Breast epithelium (tissue), 4 donors: ENCODE measurements at regions not wholly inside any gene's neighbourhood (a gene's known extent, or its start where the extent isn't known, plus 50 kb on each side); places are given as distances from the start of the nearest gene placed in this dataset.

ENCODE experiments used
- DNase-seq, 2 donors: peaks; one replicate each; pipeline ENCODE4 v3.0.0-alpha.2; 2019; ENCODE audit warnings: low spot score in 2 of 2
- H3K27ac ChIP-seq, 2 donors: fragments of 200-600 bp; sonication (generic) in 1 of 2; one replicate each; pipeline ENCODE4 v1.5.1; 2016 to 2019; ENCODE audit warnings: mild to moderate bottlenecking in 1 of 2
- H3K27me3 ChIP-seq, 2 donors: fragments of 200-600 bp; sonication (generic) in 1 of 2; one replicate each; pipeline versions ENCODE4 v1.5.1 to v1.6.0; 2017 to 2019; ENCODE audit warnings: control low read depth in 1 of 2, mild to moderate bottlenecking in 1 of 2
- H3K36me3 ChIP-seq: fragments of 200-600 bp; one replicate; pipeline ENCODE4 v1.5.1; 2019
- H3K4me1 ChIP-seq, 2 donors: fragments of 200-600 bp; sonication (generic); one replicate each; pipeline ENCODE4 v1.5.1; 2016 to 2019; ENCODE audit warnings: control low read depth in 1 of 2
- H3K4me3 ChIP-seq, 3 donors: fragments of 200-600 bp; sonication (generic); 1 replicate in 2 of 3; 2 replicates in 1 of 3; pipeline ENCODE4 v1.5.1; 2016 to 2019; ENCODE audit warnings: mild to moderate bottlenecking in 3 of 3, moderate library complexity in 2 of 3
- H3K9me3 ChIP-seq, 2 donors: fragments of 200-600 bp; sonication (generic) in 1 of 2; one replicate each; pipeline ENCODE4 v1.5.1; 2016 to 2019; ENCODE audit warnings: control low read depth in 1 of 2
- CTCF ChIP-seq, 3 donors: fragments of 450-650 bp; IDR thresholded peaks; one replicate each; pipeline ENCODE4 v1.5.1; 2016 to 2017; ENCODE audit warnings: antibody characterized with exemption in 3 of 3, mild to moderate bottlenecking in 3 of 3, moderate library complexity in 3 of 3
- POLR2A ChIP-seq: fragments of 450-650 bp; IDR thresholded peaks from one replicate; pipeline ENCODE4 v1.6.1; 2016; ENCODE audit warnings: antibody characterized with exemption, mild to moderate bottlenecking, moderate library complexity
- POLR2AphosphoS5 ChIP-seq, 3 donors: sonication (generic); formaldehyde crosslinking; IDR thresholded peaks; one replicate each; pipeline ENCODE4 v1.6.1; 2017; ENCODE audit warnings: antibody characterized with exemption in 3 of 3
- intact Hi-C: fragments of 100-400 bp; cut with DNase I; formaldehyde crosslinking; loops from one replicate; pipeline ENCODE4 v1.15.1; 2023; ENCODE audit warnings: low total_unique reads

GRCh38 chr5:146948666-146949065 lies 70.1 kb upstream of the PPP2R2B start:
- TF ChIP-seq CTCF (IDR thresholded peaks at IDR 0.05) (no peak), POLR2A (no peak)
- Histone ChIP-seq H3K36me3 (no peaks in the 10 kb centered on the region), H3K27me3 (no peaks in the 10 kb centered on the region), H3K4me3 (no peak overlapping the region), H3K27ac (no peak overlapping the region), H3K9me3 (no peaks in the 10 kb centered on the region), H3K4me1 (no peaks in the 10 kb centered on the region)
- no peak for DNase-seq
- intact Hi-C loops, result no loop called here

- no peak for DNase-seq
- intact Hi-C loops, result no loop called here
Measured at GRCh38 chr5:146952168-146952567, 73.6 kb upstream of the PPP2R2B start.

GRCh38 chr5:146956217-146956616 lies 77.7 kb upstream of the PPP2R2B start:
- H3K27ac ChIP-seq, result no peak overlapping the region
- no peaks in the 10 kb centered on the region for H3K9me3 ChIP-seq
- no peaks in the 10 kb centered on the region for H3K36me3 ChIP-seq
- DNase-seq, result no peak
- intact Hi-C loops, result no loop called here
- H3K4me1 ChIP-seq, result no peaks in the 10 kb centered on the region
- no peaks in the 10 kb centered on the region for H3K27me3 ChIP-seq
- TF ChIP-seq POLR2A, result no peak
- no peak for TF ChIP-seq CTCF (IDR thresholded peaks at IDR 0.05)
- no peak for TF ChIP-seq POLR2AphosphoS5 (IDR thresholded peaks at IDR 0.05)
- no peak overlapping the region for H3K4me3 ChIP-seq

More at GRCh38 chr5:146952168-146952567, 73.6 kb upstream of the PPP2R2B start:
- Histone ChIP-seq H3K27ac (no peak overlapping the region), H3K36me3 (no peaks in the 10 kb centered on the region), H3K4me3 (no peak overlapping the region), H3K4me1 (no peaks in the 10 kb centered on the region), H3K27me3 (no peaks in the 10 kb centered on the region), H3K9me3 (no peaks in the 10 kb centered on the region)
- TF ChIP-seq POLR2A (no peak), POLR2AphosphoS5 (IDR thresholded peaks at IDR 0.05) (no peak), CTCF (IDR thresholded peaks at IDR 0.05) (no peak)

- H3K4me3 ChIP-seq, result no peak overlapping the region
- H3K4me1 ChIP-seq, result no peaks in the 10 kb centered on the region
- no peak for TF ChIP-seq POLR2A
- TF ChIP-seq POLR2AphosphoS5 (IDR thresholded peaks at IDR 0.05), result no peak
- TF ChIP-seq CTCF (IDR thresholded peaks at IDR 0.05), result no peak
- intact Hi-C loops, result no loop called here
- H3K27ac ChIP-seq, result no peak overlapping the region
- no peaks in the 10 kb centered on the region for H3K36me3 ChIP-seq
- H3K9me3 ChIP-seq, result no peaks in the 10 kb centered on the region
- DNase-seq, result no peak
- no peaks in the 10 kb centered on the region for H3K27me3 ChIP-seq
Measured at GRCh38 chr5:146959360-146959759, 80.8 kb upstream of the PPP2R2B start.

- no peak overlapping the region for H3K27ac ChIP-seq
- intact Hi-C loops, result no loop called here
- H3K9me3 ChIP-seq, result no peaks in the 10 kb centered on the region
- no peaks in the 10 kb centered on the region for H3K4me1 ChIP-seq
- no peak for DNase-seq
- TF ChIP-seq POLR2A (no peak), CTCF (IDR thresholded peaks at IDR 0.05) (no peak), POLR2AphosphoS5 (IDR thresholded peaks at IDR 0.05) (no peak)
- H3K4me3 ChIP-seq, result no peak overlapping the region
- H3K36me3 ChIP-seq, result no peaks in the 10 kb centered on the region
- no peaks in the 10 kb centered on the region for H3K27me3 ChIP-seq
Measured at GRCh38 chr5:146962801-146963355, 84.3 kb upstream of the PPP2R2B start.
